Tibial nerve (tissue), 3 donors: ENCODE measurements at regions not wholly inside any gene's neighbourhood (a gene's known extent, or its start where the extent isn't known, plus 50 kb on each side); places are given as distances from the start of the nearest gene placed in this dataset.

Source experiments
- CTCF ChIP-seq, 5 experiments: fragments of 200-600 bp in 3 of 5; fragments of 450-650 bp in 2 of 5; sonication (generic) in 3 of 5; IDR thresholded peaks; one replicate each; pipeline ENCODE4 v1.5.1; 2016 to 2019; ENCODE audit warnings: antibody characterized with exemption in 5 of 5, mild to moderate bottlenecking in 3 of 5, moderate library complexity in 2 of 5
- POLR2A ChIP-seq, 2 donors: fragments of 450-650 bp; IDR thresholded peaks; one replicate each; pipeline ENCODE4 v1.6.1; 2017; ENCODE audit warnings: antibody characterized with exemption in 2 of 2, mild to moderate bottlenecking in 2 of 2, moderate library complexity in 2 of 2

DNA sequence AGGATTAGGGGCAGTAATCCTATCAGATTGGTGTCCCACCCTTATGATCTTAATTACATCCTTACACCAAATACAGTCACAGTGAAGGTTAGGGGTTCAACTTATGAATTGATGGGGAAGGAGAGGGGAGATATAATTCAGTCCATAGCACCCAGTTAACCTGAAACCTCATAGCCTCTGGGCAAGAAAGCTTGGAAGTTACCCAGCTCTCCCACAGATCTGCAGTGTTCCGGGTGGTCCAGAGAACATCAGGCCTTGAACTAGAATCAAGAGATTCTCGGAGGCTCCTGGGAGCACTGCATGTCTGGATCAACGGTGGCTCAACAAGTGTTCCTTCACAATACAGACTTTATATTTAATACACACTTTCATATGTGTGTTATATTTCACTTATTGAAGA is 392.6 kb upstream of the MARCKS start:
- no peak for TF ChIP-seq CTCF (IDR thresholded peaks at IDR 0.05)
- no peak for TF ChIP-seq POLR2A (IDR thresholded peaks at IDR 0.05)
